A673 (cell line): ENCODE measurements at regions not wholly inside any gene's neighbourhood (a gene's known extent, or its start where the extent isn't known, plus 50 kb on each side); places are given as distances from the start of the nearest gene placed in this dataset.

ENCODE experiments used
- EZH2 ChIP-seq: fragments of 200-600 bp; sonication (generic); IDR thresholded peaks from 2 replicates; pipeline ENCODE4 v1.6.1; 2017; ENCODE audit warnings: borderline replicate concordance, low read depth, mild to moderate bottlenecking, mixed read lengths, antibody characterized with exemption, low read length; ENCODE audit not compliant: poor library complexity, severe bottlenecking
- TF ChIP-seq, protein P1 (sequence below): fragments of 300-800, 200-600 bp; sonication (generic); conservative IDR thresholded peaks from 2 replicates; pipeline ENCODE4 v1.5.1; 2017; ENCODE audit warnings: low read depth, mild to moderate bottlenecking, antibody characterized with exemption, low read length, moderate library complexity, mixed read lengths

DNA sequence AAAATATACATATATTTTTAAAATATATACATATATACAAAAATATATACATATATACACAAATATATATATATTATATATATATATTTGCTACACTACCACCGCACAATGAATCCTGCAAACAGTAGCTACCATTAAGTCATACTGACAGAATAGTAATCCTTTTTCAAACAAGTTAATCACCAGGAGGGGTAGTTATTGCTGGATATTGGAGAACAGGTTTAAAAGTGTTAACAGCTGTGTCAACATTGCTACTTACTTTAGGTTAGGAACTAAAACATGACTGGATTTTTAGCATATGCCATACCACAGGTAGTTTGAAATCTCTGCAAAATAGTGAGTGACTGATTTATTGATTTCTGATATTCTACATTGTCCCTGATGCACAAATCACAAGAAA, 529.1 kb upstream of the CDH7 start:
- TF ChIP-seq, protein P1, sequence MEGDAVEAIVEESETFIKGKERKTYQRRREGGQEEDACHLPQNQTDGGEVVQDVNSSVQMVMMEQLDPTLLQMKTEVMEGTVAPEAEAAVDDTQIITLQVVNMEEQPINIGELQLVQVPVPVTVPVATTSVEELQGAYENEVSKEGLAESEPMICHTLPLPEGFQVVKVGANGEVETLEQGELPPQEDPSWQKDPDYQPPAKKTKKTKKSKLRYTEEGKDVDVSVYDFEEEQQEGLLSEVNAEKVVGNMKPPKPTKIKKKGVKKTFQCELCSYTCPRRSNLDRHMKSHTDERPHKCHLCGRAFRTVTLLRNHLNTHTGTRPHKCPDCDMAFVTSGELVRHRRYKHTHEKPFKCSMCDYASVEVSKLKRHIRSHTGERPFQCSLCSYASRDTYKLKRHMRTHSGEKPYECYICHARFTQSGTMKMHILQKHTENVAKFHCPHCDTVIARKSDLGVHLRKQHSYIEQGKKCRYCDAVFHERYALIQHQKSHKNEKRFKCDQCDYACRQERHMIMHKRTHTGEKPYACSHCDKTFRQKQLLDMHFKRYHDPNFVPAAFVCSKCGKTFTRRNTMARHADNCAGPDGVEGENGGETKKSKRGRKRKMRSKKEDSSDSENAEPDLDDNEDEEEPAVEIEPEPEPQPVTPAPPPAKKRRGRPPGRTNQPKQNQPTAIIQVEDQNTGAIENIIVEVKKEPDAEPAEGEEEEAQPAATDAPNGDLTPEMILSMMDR = no peak
- no peak for TF ChIP-seq EZH2
